Mammary epithelial cell (primary cell): ENCODE measurements at regions not wholly inside any gene's neighbourhood (a gene's known extent, or its start where the extent isn't known, plus 50 kb on each side); places are given as distances from the start of the nearest gene placed in this dataset.

Experiments used
- CTCF ChIP-seq, 2 donors: IDR thresholded peaks in 1 of 2; conservative IDR thresholded peaks in 1 of 2; 2 replicates each; pipeline ENCODE4 v1.5.1; 2011 to 2012; ENCODE audit warnings: inconsistent platforms in 2 of 2, low read length in 2 of 2, mild to moderate bottlenecking in 2 of 2, control low read depth in 1 of 2, low read depth in 1 of 2; ENCODE audit not compliant: insufficient read depth in 1 of 2; ENCODE audit errors: extremely low read depth in 1 of 2
- EZH2 ChIP-seq: IDR thresholded peaks from 2 replicates; pipeline ENCODE4 v1.6.1; 2012; ENCODE audit warnings: low read length, inconsistent platforms, borderline replicate concordance

- no peak for TF ChIP-seq CTCF (conservative IDR thresholded peaks at IDR 0.05 in 1 of 2, IDR thresholded peaks at IDR 0.05 in 1 of 2; ENCODE audit: extremely low read depth in 1 of 2, insufficient read depth in 1 of 2, low read depth in 1 of 2, low read length in 2 of 2)
- TF ChIP-seq EZH2: no peak
These were observed 273.2 kb downstream of the SMARCA2 start for GRCh38 chr9:2288309-2288708.
